ENCODE measurements at regions not wholly inside any gene's neighbourhood (a gene's known extent, or its start where the extent isn't known, plus 50 kb on each side); places are given as distances from the start of the nearest gene placed in this dataset.

- peak overlapping the region; percentile 32 for H2AFZ ChIP-seq (ENCODE audit: low read length)
- no peaks in the 10 kb centered on the region for H3K4me1 Mint-ChIP-seq
- no peak overlapping the region for H3K18ac ChIP-seq (ENCODE audit: insufficient read length, low read depth, low read length)
- DNase-seq: no peak
- H3K56ac ChIP-seq (ENCODE audit: insufficient read length, low read depth, low read length): no peak overlapping the region
- no peaks in the 10 kb centered on the region for H3K23me2 ChIP-seq (ENCODE audit: insufficient read length, low read depth, low read length, poor library complexity, severe bottlenecking)
- no peaks in the 10 kb centered on the region for H4K20me1 ChIP-seq (ENCODE audit: control insufficient read depth, insufficient read depth, insufficient read length)
- H3K4me1 ChIP-seq (ENCODE audit: insufficient read depth, low read length): no peaks in the 10 kb centered on the region
- no peak overlapping the region for H4K91ac ChIP-seq (ENCODE audit: insufficient read length, low read depth, low read length)
- no peaks in the 10 kb centered on the region for H3K9me3 ChIP-seq (ENCODE audit: control insufficient read depth, low read depth, low read length)
- no peaks in the 10 kb centered on the region for H3K79me1 ChIP-seq (ENCODE audit: insufficient read depth, low read depth, low read length, poor library complexity, severe bottlenecking)
- no peak overlapping the region for H4K8ac ChIP-seq (replicated peaks; ENCODE audit: insufficient read length, low read depth, low read length)
- H3K9ac ChIP-seq (ENCODE audit: extremely low read depth, insufficient read length, low read length): no peak overlapping the region
- no peaks in the 10 kb centered on the region; the same call in 1 of the 2 replicates for H3K27me3 Mint-ChIP-seq (ENCODE audit: low read depth)
- H3K14ac ChIP-seq (ENCODE audit: insufficient read depth, low read length): no peak overlapping the region
- H2AK5ac ChIP-seq (ENCODE audit: insufficient read length, low read length): no peak overlapping the region
- peaks cover 0 to 5% (median 2%) of the 10 kb centered on the region in 3 experiments; a peak in 2 of 7 replicates for H3K36me3 Mint-ChIP-seq (ENCODE audit: insufficient read depth in 1 of 3, low read depth in 3 of 3)
- no peaks in the 10 kb centered on the region for H3K27me3 ChIP-seq (ENCODE audit: insufficient read depth, low read length)
- H2BK5ac ChIP-seq (ENCODE audit: insufficient read length, low read length): no peak overlapping the region
- H3K27ac ChIP-seq (ENCODE audit: insufficient read length, low read depth, low read length): no peak overlapping the region
- H3K27ac Mint-ChIP-seq: no peak overlapping the region
- H2BK20ac ChIP-seq (ENCODE audit: low read depth, low read length, poor library complexity, severe bottlenecking): no peak overlapping the region
- TF ChIP-seq, protein P1, sequence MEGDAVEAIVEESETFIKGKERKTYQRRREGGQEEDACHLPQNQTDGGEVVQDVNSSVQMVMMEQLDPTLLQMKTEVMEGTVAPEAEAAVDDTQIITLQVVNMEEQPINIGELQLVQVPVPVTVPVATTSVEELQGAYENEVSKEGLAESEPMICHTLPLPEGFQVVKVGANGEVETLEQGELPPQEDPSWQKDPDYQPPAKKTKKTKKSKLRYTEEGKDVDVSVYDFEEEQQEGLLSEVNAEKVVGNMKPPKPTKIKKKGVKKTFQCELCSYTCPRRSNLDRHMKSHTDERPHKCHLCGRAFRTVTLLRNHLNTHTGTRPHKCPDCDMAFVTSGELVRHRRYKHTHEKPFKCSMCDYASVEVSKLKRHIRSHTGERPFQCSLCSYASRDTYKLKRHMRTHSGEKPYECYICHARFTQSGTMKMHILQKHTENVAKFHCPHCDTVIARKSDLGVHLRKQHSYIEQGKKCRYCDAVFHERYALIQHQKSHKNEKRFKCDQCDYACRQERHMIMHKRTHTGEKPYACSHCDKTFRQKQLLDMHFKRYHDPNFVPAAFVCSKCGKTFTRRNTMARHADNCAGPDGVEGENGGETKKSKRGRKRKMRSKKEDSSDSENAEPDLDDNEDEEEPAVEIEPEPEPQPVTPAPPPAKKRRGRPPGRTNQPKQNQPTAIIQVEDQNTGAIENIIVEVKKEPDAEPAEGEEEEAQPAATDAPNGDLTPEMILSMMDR (conservative IDR thresholded peaks at IDR 0.05): no peak
- H3K4ac ChIP-seq (ENCODE audit: low read depth, low read length): no peak overlapping the region
- H3K23ac ChIP-seq (ENCODE audit: insufficient read length, low read depth, low read length): no peak overlapping the region
- H3K4me3 Mint-ChIP-seq: no peak overlapping the region
- H2BK12ac ChIP-seq (ENCODE audit: insufficient read length, low read depth, low read length): no peak overlapping the region
- no peak overlapping the region for H2BK15ac ChIP-seq (ENCODE audit: low read depth, low read length)
- peaks cover 6 to 7% of the 10 kb centered on the region in 2 experiments for H3K9me3 Mint-ChIP-seq
- no peak overlapping the region for H2BK120ac ChIP-seq (ENCODE audit: low read depth, low read length, poor library complexity, severe bottlenecking)
- no peak overlapping the region for H4K5ac ChIP-seq (ENCODE audit: insufficient read length, low read depth, low read length)
- no peaks in the 10 kb centered on the region for H3K79me2 ChIP-seq (ENCODE audit: insufficient read depth, low read length)
- H3T11ph ChIP-seq (ENCODE audit: low read length): no peak overlapping the region
- no peak overlapping the region for H3K4me2 ChIP-seq (ENCODE audit: insufficient read depth, insufficient read length, low read length)
- WGBS (ENCODE audit: extremely low coverage, insufficient read length, low lambda C conversion rate): no CpG with 5 or more reads among the region's 2 CpGs
Observed at GRCh38 chr20:6173481-6173880, 50.7 kb upstream of the FERMT1 start.

All from H9 (cell line).